Neural progenitor cell (in vitro differentiated cells): ENCODE measurements at regions not wholly inside any gene's neighbourhood (a gene's known extent, or its start where the extent isn't known, plus 50 kb on each side); places are given as distances from the start of the nearest gene placed in this dataset.

Experiments used
- EZH2 ChIP-seq: fragments of 200-600 bp; sonication (generic); IDR thresholded peaks from 2 replicates; pipeline ENCODE4 v1.6.1; 2017; ENCODE audit warnings: antibody characterized with exemption, mild to moderate bottlenecking, moderate library complexity
- EZH2phosphoT487 ChIP-seq: fragments of 200-600 bp; sonication (generic); IDR thresholded peaks from 2 replicates; pipeline ENCODE4 v1.6.1; 2017; ENCODE audit warnings: antibody characterized with exemption
- TF ChIP-seq, protein P1 (sequence below): fragments of 200-600 bp; sonication (generic); IDR thresholded peaks from 2 replicates; pipeline ENCODE4 v1.5.1; 2017; ENCODE audit warnings: antibody characterized with exemption, mild to moderate bottlenecking

DNA sequence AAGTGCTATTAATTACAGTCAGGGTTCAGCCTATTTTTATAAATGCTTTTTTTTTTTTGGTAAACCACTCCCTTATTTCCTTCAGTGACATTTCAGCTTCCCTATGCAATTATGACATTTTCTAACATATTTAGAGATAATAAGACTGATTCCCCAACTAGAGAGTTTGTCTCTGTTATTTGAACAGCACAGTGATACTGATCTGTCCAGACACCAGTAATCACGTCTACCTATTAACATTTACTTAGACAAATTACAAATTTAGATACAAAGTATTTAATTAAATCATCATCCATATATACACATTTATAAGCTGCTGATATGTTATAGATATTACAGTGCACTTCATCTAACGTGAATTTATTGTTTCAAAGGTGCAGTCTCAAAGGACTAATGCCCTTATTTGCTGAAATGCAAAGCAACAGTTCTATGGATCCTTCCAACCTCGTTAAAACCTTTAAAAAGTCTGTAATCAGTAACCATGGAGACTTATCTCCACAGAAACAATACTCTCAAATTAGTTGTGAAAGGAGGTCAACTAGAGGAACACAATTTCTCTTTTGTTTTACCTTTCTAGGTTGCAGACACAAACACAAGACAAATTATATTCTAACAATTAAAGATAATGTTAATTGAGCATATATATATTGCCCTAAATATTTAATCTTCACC, 1531.1 kb downstream of the SI start:
- TF ChIP-seq, protein P1, sequence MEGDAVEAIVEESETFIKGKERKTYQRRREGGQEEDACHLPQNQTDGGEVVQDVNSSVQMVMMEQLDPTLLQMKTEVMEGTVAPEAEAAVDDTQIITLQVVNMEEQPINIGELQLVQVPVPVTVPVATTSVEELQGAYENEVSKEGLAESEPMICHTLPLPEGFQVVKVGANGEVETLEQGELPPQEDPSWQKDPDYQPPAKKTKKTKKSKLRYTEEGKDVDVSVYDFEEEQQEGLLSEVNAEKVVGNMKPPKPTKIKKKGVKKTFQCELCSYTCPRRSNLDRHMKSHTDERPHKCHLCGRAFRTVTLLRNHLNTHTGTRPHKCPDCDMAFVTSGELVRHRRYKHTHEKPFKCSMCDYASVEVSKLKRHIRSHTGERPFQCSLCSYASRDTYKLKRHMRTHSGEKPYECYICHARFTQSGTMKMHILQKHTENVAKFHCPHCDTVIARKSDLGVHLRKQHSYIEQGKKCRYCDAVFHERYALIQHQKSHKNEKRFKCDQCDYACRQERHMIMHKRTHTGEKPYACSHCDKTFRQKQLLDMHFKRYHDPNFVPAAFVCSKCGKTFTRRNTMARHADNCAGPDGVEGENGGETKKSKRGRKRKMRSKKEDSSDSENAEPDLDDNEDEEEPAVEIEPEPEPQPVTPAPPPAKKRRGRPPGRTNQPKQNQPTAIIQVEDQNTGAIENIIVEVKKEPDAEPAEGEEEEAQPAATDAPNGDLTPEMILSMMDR, result no peak
- no peak for TF ChIP-seq EZH2
- TF ChIP-seq EZH2phosphoT487, result no peak
